GM21576 (cell line): ENCODE measurements at regions not wholly inside any gene's neighbourhood (a gene's known extent, or its start where the extent isn't known, plus 50 kb on each side); places are given as distances from the start of the nearest gene placed in this dataset.
"Not testable (repeated sequence)": the region's sequence is repeated elsewhere in the genome, so short reads cannot be mapped to it uniquely, and the experiment has no call there.

Experiments
- ATAC-seq: cut with Tn5 transposase; IDR thresholded peaks from one replicate; pipeline ENCODE4 v1.9.1; 2021; ENCODE audit warnings: mild to moderate bottlenecking, moderate library complexity; ENCODE audit not compliant: unreplicated experiment

GRCh38 chr3:27560484-27561056 lies 76.4 kb upstream of the SLC4A7 start:
- no peak for ATAC-seq

GRCh38 chr3:27559835-27560234 lies 75.7 kb upstream of the SLC4A7 start:
- no peak for ATAC-seq

- ATAC-seq, result no peak
Measured at GRCh38 chr3:27559381-27559780, 75.2 kb upstream of the SLC4A7 start.

GRCh38 chr3:27557411-27557810 lies 73.2 kb upstream of the SLC4A7 start:
- no peak for ATAC-seq

GRCh38 chr3:27556887-27557286 lies 72.7 kb upstream of the SLC4A7 start:
- ATAC-seq, result no peak

GRCh38 chr3:27554706-27555105 lies 70.5 kb upstream of the SLC4A7 start:
- no peak for ATAC-seq

- no peak for ATAC-seq
Measured at GRCh38 chr3:27553886-27554540, 69.8 kb upstream of the SLC4A7 start.

GRCh38 chr3:27552708-27553107 lies 68.5 kb upstream of the SLC4A7 start:
- not testable (repeated sequence) for ATAC-seq

GRCh38 chr3:27551413-27551812 lies 67.2 kb upstream of the SLC4A7 start:
- not testable (repeated sequence) for ATAC-seq

- no peak for ATAC-seq
Measured at GRCh38 chr3:27545061-27545460, 60.9 kb upstream of the SLC4A7 start.

GRCh38 chr3:27544372-27544865 lies 60.2 kb upstream of the SLC4A7 start:
- ATAC-seq, result no peak

- no peak for ATAC-seq
Measured at GRCh38 chr3:27542476-27542875, 58.3 kb upstream of the SLC4A7 start.

GRCh38 chr3:27540231-27540630 lies 56.0 kb upstream of the SLC4A7 start:
- ATAC-seq, result no peak

- no peak for ATAC-seq
Measured at GRCh38 chr3:27536491-27536890, 52.3 kb upstream of the SLC4A7 start.

GRCh38 chr3:27535809-27536392 lies 51.7 kb upstream of the SLC4A7 start:
- ATAC-seq, result no peak

GRCh38 chr3:27533718-27534573 lies 49.8 kb upstream of the SLC4A7 start:
- ATAC-seq, result peak; percentile 86
